ENCODE measurements at regions not wholly inside any gene's neighbourhood (a gene's known extent, or its start where the extent isn't known, plus 50 kb on each side); places are given as distances from the start of the nearest gene placed in this dataset.

DNA sequence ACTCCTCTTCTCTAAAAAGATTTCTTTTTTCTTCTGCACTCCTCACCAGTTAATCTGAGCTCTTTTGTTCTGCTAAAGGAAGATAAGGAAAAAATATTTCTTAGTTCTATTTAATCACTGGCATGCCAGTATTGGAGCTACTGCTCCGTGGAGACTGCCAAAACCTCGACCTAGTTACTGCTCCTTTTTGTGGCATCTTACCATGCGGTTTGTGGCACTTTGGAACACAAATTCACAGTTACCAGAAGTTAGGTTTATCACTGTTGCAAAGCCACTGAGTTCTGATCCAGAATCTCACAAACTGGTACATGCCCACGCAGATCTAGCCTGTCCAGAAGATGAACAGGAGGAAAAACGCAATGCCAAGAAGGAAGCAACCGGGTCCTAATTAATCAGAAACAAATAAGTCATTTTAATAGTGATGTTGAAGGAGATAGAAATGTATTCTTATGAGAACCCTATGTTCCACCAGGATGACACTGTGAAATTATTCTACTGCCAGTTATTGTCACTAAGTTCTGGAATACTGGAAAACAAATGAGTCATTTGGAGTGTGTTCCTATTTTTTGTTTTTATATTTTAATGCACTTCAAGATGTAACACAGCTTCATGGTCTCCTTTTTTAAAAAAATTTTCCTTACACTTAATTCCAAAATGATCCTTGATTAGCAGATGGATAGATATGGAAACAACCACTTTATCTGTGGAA is 106.7 kb upstream of the GK2 start:
- no peak for DNase-seq
- no peak for ATAC-seq
- intact Hi-C loops (cut with DNase I): no loop called here

DNA sequence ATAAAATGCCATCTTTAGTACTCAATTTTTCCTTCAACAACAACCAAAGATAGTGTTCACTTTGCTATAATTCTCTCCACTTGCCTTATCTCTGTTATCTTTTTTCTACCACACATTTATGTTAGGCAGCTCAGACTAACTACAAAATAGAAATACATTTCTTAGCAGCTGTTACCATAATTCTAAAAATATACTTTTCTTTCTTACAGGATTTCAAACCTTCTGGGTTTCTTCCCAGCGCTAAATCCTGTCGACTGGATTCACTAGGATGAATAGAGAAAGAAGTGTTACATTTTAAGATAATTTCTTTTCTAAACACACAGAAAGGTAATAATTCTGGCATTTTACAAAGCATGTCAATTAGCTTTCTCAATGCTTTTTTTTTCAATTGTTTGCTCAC is 105.5 kb upstream of the GK2 start:
- no peak for ATAC-seq
- intact Hi-C loops (cut with DNase I): no loop called here
- DNase-seq: no peak

DNA sequence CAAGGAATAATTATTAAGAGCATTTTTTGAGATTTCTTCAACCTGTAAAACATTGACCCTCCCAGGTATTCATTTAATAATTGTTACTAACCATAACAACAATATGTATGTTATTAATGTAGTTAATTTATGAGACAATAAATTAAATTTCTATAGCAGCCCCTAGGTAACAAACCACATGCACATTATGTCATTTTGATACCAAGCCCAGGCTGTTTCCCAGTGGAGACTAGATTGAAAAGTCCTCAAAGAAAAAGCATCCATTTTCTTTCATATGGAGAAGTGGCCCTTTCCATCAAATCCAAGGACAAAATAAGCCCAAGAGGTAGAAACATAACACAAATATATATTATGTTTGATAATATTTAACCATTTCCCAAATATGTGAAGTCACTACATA is 104.3 kb upstream of the GK2 start:
- intact Hi-C loops (cut with DNase I): no loop called here
- no peak for ATAC-seq
- no peak for DNase-seq

DNA sequence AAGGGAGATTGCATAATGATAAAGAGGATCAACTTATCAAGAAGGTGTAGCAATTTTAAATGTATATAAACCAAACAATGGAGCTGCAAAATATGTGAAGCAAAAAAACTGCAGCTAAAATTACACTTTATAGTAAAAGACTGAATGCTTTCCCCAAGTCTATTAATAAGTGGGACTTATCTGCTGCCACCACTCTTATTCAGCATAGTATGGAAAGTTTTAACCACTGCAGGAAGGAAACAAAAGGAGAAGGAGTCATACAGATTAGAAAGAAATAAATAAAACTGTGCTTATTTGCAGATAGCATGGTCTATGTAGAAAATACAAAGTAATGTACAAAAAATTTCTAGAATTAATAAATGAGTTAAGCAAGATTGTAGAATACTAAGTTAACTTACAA is 94.1 kb upstream of the GK2 start:
- ATAC-seq (no peak), DNase-seq (no peak)
- intact Hi-C loops (cut with DNase I): no loop called here

DNA sequence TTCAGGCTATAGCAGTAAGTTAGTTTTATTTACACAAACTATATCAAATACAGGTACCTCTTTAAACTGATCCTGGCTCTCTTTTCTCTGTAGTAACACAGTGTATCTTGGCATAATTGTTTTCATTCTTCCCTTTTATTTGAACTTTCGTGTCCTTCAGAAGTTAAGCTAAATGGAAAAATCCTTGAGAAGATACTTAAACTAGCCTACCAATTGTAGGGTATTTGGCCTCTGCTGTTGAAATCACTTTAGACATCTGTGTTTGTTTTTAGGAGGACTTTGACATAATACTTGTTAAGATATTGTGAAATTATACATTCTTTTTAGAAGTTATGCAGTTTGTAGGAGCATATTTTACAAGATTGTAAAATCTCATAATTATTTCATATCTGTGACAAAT is 90.3 kb upstream of the GK2 start:
- no peak for DNase-seq
- no peak for ATAC-seq
- intact Hi-C loops (cut with DNase I): no loop called here

DNA sequence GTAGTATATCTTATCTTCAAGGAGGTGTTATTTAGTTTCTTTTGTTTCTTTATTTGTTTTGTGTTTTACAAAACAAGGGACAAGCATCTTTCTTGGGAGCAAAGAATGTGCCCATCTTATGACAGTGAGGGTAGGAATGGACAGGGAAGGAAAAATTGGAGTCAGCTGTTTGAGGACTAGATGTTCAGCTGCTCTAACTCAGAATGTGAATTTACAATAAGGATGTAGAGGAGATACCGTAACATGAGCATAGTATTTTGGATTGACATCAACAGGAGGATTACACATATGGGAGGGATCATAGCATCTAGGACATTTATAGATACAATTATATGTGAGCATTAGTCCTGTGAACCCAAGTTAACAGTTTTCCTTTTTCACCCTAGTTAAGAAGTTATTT is 89.0 kb upstream of the GK2 start:
- intact Hi-C loops (cut with DNase I): no loop called here
- ATAC-seq (no peak), DNase-seq (no peak)

DNA sequence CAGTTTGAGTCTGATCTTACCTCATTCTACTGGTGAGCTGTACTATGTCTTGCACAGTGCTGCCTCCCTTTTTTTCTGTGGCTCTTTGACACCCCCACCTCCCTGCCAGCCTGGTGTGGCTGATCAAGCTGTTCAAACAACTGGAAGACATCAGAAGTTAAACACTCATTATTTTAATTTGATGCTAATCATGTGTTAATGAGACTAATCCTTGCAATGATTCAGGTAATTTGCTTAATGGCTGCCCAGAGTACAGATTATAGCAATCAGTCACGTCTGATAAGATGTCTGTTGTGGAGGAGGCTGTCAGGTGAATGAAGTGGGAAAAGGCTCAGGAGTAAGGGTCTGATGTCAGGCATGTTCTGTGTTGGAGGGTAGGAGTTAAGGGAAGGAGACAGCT is 87.4 kb upstream of the GK2 start:
- ATAC-seq: peak in 1 of 2 donors; percentile 49
- intact Hi-C loops (cut with DNase I): no loop called here
- DNase-seq: no peak

DNA sequence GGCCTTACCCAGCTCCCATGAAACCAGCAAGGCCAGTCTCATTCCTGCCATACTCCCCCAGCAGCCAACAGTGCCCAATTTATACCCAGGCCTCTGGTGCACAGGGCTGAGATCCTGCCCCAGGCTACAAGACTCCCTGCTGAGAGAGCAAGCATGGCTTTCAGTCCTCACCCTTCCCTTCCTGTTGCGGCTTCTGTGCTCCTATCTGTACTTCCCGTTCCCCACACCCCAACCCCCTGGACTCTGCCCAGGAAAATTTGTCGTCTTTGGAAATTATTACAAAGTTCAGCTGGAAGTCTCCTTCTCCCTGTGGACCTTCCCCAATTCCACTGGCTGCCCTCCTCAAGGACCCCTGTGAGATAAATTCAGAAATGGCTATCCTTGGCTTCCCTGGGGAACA is 84.1 kb upstream of the GK2 start:
- intact Hi-C loops (cut with DNase I): no loop called here
- DNase-seq (peak; percentile 29), ATAC-seq (peak; percentile 81 to 88)

DNA sequence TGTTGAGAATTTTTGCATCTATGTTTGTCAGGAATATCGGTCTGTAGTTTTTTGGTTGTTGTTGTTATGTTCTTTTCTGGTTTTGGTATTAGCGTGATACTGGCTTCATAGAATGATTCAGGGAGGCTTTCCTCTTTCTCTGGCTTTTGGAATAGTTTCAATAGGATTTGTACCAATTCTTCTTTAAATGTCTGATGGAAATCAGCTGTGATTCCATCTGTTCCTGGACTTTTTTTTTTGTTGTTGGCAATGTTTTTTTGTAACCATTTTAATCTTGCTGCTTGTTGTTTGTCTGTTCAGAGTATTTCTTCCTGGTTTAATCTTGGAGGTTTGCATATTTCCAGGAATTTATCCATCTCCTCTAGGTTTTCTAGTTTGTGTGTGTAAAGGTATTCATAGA is 81.5 kb upstream of the GK2 start:
- ATAC-seq (no peak), DNase-seq (no peak)
- intact Hi-C loops (cut with DNase I): no loop called here

DNA sequence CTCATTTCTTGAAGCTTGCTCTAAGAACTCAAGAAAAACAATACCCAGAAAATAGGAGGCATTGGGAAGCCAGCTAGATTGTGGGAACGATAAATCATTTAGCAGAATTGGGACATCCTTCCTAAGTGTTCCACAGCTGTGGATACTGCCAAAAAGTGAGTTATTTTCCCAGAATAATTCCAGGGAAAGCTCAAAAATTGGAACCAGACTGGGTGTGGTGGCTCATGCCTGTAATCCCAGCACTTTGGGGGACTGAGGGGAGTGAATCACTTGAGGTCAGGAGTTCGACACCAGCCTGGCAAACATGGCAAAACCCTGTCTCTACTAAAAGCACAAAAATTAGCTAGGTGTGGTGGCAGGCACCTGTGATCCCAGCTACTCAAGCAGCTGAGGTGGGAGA is 68.2 kb upstream of the GK2 start:
- DNase-seq (no peak), ATAC-seq (no peak)
- intact Hi-C loops (cut with DNase I): no loop called here

DNA sequence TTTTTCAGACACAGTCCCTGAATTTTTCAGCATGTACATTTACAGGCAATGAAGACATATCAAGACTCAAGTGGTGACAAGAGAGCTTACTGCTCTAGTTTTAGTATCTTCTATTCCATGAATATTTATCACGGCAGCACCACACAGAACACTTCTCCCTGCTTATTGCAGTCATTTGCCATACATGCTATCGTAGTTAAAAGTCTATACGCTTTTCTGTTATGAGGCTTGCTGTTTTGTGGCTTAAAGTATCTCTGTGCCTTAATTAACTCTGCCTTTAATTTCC is 65.4 kb upstream of the GK2 start:
- ATAC-seq: no peak
- no peak for DNase-seq
- intact Hi-C loops (cut with DNase I): no loop called here

DNA sequence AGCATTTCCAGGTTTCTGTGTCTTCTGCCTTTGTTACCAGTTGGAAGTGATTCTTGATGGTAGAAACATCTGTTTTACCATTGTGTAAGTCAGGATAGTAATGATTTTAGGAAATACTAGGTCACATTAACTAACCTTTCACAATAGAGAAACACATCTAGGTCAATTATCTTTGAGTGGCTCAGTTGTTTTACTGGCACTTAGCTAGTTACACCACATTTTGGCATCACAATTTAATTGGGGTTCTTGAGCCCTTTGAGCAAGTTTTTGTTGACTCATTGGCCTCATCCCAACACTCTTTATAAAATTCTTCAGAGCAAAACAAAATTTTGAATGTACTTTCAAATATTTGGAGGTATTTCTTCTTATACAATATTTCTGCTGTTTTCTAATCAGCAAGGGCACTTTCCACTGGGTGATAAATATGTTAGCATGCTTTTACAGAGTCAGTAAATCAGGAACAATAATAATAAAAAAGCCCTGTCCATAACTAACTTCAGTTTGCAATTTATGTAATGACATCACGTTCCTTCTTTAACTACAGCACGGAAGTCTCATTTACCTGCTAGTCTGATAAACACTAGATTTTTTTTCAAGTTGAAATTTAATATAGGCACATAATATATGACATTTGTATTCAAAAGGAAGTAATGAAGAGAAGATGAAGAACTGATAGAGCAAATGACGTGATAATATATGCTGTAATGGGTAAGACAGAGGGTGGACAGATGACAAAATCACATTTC is 64.8 kb upstream of the GK2 start:
- intact Hi-C loops (cut with DNase I): no loop called here
- ATAC-seq (no peak), DNase-seq (no peak)

DNA sequence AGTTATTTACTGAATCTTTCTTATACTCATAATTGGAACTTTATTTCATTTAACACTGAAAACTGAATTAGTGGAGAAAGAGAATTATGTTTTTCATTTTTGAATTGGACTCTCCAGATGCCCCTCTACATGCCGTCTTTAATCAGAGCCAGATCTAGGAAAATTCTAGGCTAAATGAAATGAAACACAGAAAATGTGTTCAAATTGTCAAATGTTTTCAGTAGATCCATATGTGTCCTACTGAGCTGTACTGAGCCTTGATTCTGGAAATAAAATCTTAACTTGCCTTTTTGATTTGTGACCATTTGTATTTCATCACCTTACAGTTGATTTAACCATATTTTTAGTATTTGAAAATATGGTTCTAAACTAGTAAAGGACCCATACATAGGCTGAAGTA is 64.0 kb upstream of the GK2 start:
- no peak for DNase-seq
- no peak for ATAC-seq

DNA sequence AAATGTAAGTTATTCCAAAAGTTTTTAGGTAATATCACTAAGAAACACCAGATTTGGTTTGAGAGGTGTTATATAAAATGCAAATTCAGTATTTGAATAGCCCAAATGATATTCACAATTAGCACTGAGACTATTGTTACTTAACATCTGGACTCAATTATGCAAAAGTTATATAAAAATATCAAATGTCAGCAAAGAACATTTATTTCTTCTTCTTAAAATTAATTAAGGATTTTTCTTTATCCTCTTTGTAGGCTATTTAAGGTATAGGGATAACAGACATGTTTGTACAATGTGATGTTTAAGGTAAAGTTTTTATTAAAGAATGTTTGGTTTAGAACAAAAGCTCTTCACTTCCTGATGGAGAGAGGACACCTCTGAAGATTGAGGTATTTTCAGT is 63.3 kb upstream of the GK2 start:
- DNase-seq: no peak
- intact Hi-C loops (cut with DNase I): no loop called here
- no peak for ATAC-seq

More for the DNA sequence above, 64.0 kb upstream of the GK2 start:
- intact Hi-C loops (cut with DNase I): no loop called here

DNA sequence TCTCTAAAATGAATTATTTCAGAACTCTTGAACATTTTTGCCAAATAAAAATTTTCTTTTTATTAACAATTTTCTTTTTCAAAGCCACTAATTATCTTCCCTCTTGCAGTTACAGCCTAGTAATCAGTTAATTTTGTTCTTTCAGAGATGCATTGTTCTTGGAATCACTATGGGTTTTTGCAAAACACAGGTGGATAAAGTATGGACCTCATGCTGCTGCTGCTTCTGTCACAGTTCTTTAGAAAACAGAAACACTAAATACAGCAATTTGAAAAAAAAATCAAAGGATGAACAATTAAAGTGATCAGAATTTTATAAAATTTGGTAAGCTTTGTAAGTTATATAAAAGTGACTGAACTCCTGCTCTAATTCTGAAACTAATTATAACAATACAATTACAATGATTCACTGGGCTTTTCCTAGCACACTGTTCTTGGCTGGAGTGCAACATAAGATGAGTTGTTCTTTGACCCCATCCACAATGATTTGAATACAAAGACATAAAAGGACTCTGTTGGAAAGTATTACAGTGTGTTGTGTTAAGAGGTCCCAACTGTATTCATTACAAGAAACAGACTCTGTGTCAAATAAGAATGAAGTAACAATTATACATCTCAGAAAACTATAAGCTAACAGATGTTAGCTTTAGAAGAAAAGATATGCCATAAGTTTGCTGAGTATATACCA is 59.4 kb upstream of the GK2 start:
- ATAC-seq: no peak
- intact Hi-C loops (cut with DNase I): no loop called here
- DNase-seq: no peak

DNA sequence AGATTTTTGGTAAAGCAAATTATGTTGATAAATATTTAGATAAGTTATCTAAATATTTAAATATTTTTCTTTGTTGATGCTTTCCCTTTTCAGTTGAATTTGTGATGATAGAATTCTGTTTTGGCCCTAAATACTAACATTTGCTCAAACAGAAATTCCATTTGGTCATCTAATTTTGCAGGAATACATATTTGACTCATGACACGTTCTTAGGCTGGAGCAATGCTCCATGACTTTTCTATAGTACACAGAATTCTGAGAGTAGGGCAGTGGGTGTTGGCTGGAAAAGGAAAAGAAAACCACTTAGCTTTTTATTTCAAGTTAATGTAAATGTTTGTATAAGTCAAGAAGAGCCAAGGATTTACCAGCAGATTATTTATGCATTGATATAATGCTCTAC is 58.6 kb upstream of the GK2 start:
- intact Hi-C loops (cut with DNase I): no loop called here
- DNase-seq (no peak), ATAC-seq (no peak)

Data from left cardiac atrium (tissue), 4 donors.